ENCODE measurements at regions not wholly inside any gene's neighbourhood (a gene's known extent, or its start where the extent isn't known, plus 50 kb on each side); places are given as distances from the start of the nearest gene placed in this dataset.

GRCh38 chr12:92357584-92358261 is 212.1 kb upstream of the BTG1 start:
- TF ChIP-seq CTCF (IDR thresholded peaks at IDR 0.05) (no peak), TCF7L2 (IDR thresholded peaks at IDR 0.05; ENCODE audit: low read depth, low read length) (no peak), REST (IDR thresholded peaks at IDR 0.05; ENCODE audit: insufficient read depth in 1 of 2, low read depth in 2 of 2, low read length in 1 of 2) (no peak), SIN3A (IDR thresholded peaks at IDR 0.05; ENCODE audit: borderline replicate concordance, insufficient read depth, low read depth, low read length) (no peak), POLR2AphosphoS5 (IDR thresholded peaks at IDR 0.05; ENCODE audit: low read depth, low read length) (no peak)
- ChIA-PET CTCF (no interaction called here), POLR2A (no interaction called here)
- H3K4me1 ChIP-seq (ENCODE audit: control insufficient read depth, insufficient read depth, low read length), result no peaks in the 10 kb centered on the region
- intact Hi-C loops (cut with micrococcal nuclease; ENCODE audit: unreplicated experiment) (no loop called here), in situ Hi-C loops (cut with HindIII; ENCODE audit: low pct_unique_long_range_greater_than_20kb, low sequenced_read_pairs) (no loop called here)
- no peak overlapping the region for H3K4me3 ChIP-seq (ENCODE audit: low read depth in 2 of 2, low read length in 2 of 2)
- no peaks in the 10 kb centered on the region for H3K9me3 ChIP-seq (ENCODE audit: control insufficient read depth, insufficient read depth, low read depth, low read length)
- DNase-seq (ENCODE audit: low read depth, low spot score), result no peak
- no peak for ATAC-seq
- no peaks in the 10 kb centered on the region for H3K36me3 ChIP-seq (ENCODE audit: control insufficient read depth, insufficient read depth, low read length)
- no TSS peak for BruUV-seq (replicated peaks)
- no peaks in the 10 kb centered on the region for H3K27me3 ChIP-seq (ENCODE audit: control insufficient read depth, insufficient read depth, low read length)
- no peak overlapping the region for H3K27ac ChIP-seq (ENCODE audit: low read length)

GRCh38 chr12:92356425-92356824 is 210.8 kb upstream of the BTG1 start:
- no peaks in the 10 kb centered on the region for H3K4me1 ChIP-seq (ENCODE audit: control insufficient read depth, insufficient read depth, low read length)
- DNase-seq (ENCODE audit: low read depth, low spot score) (no peak), ATAC-seq (no peak)
- in situ Hi-C loops (cut with HindIII; ENCODE audit: low pct_unique_long_range_greater_than_20kb, low sequenced_read_pairs) (no loop called here), intact Hi-C loops (cut with micrococcal nuclease; ENCODE audit: unreplicated experiment) (no loop called here)
- H3K27me3 ChIP-seq (ENCODE audit: control insufficient read depth, insufficient read depth, low read length), result no peaks in the 10 kb centered on the region
- BruUV-seq (replicated peaks), result no TSS peak
- H3K36me3 ChIP-seq (ENCODE audit: control insufficient read depth, insufficient read depth, low read length), result no peaks in the 10 kb centered on the region
- CTCF ChIA-PET, result no interaction called here
- no peaks in the 10 kb centered on the region for H3K9me3 ChIP-seq (ENCODE audit: control insufficient read depth, insufficient read depth, low read depth, low read length)
- H3K27ac ChIP-seq (ENCODE audit: low read length), result no peak overlapping the region
- POLR2A ChIA-PET, result no interaction called here
- H3K4me3 ChIP-seq (ENCODE audit: low read depth in 2 of 2, low read length in 2 of 2), result no peak overlapping the region
- no peak for TF ChIP-seq REST (IDR thresholded peaks at IDR 0.05; ENCODE audit: insufficient read depth in 1 of 2, low read depth in 2 of 2, low read length in 1 of 2)
- TF ChIP-seq CTCF (IDR thresholded peaks at IDR 0.05), result no peak
- TF ChIP-seq TCF7L2 (IDR thresholded peaks at IDR 0.05; ENCODE audit: low read depth, low read length), result no peak
- TF ChIP-seq SIN3A (IDR thresholded peaks at IDR 0.05; ENCODE audit: borderline replicate concordance, insufficient read depth, low read depth, low read length), result no peak
- TF ChIP-seq POLR2AphosphoS5 (IDR thresholded peaks at IDR 0.05; ENCODE audit: low read depth, low read length), result no peak
